ENCODE measurements at regions not wholly inside any gene's neighbourhood (a gene's known extent, or its start where the extent isn't known, plus 50 kb on each side); places are given as distances from the start of the nearest gene placed in this dataset.

DNA sequence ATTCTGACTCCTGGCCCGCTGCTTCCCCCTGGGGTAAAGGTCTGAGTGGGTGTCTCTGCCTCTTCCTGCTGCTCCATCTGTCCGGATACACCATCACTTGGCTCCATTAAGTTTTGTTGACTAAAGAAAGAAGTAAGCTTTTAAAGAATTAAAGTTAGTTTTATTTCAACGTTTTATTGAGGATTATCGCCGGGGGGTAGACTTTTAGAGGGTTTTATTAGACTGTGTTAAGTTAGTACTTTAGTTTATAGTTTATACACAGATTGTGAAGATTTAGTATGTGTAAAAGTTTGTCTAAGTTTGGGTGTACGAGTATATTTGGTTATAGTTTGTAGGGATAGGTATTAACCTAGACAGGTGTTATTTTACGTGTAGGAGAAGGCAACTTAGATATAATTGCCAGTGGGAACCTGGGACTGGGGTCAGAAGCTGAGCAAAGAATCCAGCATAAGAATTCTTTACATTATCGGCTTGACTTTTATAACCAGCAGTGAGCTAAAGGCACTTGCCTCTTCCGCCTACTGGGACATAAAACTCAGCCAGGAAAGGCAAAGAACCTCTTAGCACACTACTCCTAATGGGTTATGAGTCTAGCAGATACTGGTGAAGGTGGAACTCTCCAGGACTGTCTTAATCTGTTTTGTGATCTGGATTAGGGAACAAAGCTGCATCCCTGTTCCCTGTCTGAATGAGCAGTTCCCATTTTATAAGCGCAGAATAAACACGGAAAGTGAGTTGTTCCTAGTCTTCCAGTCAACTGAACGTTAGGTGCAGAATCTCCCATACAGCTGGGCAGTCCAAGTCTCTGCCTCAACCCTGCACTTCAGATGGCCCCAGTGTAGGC is 131.3 kb downstream of the FAM43A start:
- CTCF ChIA-PET = no interaction called here
- POLR2A ChIA-PET = no interaction called here
- DNase-seq (ENCODE audit: low read depth, low spot score) = no peak
- TF ChIP-seq, protein P1, sequence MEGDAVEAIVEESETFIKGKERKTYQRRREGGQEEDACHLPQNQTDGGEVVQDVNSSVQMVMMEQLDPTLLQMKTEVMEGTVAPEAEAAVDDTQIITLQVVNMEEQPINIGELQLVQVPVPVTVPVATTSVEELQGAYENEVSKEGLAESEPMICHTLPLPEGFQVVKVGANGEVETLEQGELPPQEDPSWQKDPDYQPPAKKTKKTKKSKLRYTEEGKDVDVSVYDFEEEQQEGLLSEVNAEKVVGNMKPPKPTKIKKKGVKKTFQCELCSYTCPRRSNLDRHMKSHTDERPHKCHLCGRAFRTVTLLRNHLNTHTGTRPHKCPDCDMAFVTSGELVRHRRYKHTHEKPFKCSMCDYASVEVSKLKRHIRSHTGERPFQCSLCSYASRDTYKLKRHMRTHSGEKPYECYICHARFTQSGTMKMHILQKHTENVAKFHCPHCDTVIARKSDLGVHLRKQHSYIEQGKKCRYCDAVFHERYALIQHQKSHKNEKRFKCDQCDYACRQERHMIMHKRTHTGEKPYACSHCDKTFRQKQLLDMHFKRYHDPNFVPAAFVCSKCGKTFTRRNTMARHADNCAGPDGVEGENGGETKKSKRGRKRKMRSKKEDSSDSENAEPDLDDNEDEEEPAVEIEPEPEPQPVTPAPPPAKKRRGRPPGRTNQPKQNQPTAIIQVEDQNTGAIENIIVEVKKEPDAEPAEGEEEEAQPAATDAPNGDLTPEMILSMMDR (IDR thresholded peaks at IDR 0.05; ENCODE audit: low read depth, low read length) = no peak
- Histone ChIP-seq H3K4me3 (ENCODE audit: low read depth, low read length) (no peak overlapping the region), H3K9me3 (ENCODE audit: control insufficient read depth, insufficient read depth, low read length) (no peaks in the 10 kb centered on the region), H3K27ac (ENCODE audit: low read depth, low read length) (no peak overlapping the region), H3K27me3 (ENCODE audit: control insufficient read depth, insufficient read depth, low read length) (peaks cover 33% of the 10 kb centered on the region)

DNA sequence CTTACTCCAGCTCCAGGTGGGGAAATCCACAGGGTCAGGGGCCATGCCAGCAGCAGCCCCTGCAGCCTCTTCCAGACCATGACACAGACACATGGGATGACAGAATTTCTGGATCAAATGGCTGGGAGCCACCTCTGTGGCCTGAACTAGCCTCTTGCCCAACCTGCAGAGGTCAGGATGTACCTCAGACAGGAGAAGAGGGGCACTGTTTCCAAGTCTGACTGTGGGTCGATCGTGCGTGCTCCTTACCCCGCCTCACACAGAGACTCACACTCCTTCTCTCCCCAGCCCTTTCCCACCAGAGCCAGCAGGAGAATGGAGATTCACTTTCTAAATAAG is 131.9 kb downstream of the FAM43A start:
- H3K9me3 ChIP-seq (ENCODE audit: control insufficient read depth, insufficient read depth, low read length) = no peaks in the 10 kb centered on the region
- ChIA-PET POLR2A (no interaction called here), CTCF (no interaction called here)
- H3K4me3 ChIP-seq (ENCODE audit: low read depth, low read length) = no peak overlapping the region
- peaks cover 31% of the 10 kb centered on the region for H3K27me3 ChIP-seq (ENCODE audit: control insufficient read depth, insufficient read depth, low read length)
- H3K27ac ChIP-seq (ENCODE audit: low read depth, low read length) = no peak overlapping the region
- TF ChIP-seq, protein P1 (IDR thresholded peaks at IDR 0.05; ENCODE audit: low read depth, low read length) = no peak
- DNase-seq (ENCODE audit: low read depth, low spot score) = no peak

DNA sequence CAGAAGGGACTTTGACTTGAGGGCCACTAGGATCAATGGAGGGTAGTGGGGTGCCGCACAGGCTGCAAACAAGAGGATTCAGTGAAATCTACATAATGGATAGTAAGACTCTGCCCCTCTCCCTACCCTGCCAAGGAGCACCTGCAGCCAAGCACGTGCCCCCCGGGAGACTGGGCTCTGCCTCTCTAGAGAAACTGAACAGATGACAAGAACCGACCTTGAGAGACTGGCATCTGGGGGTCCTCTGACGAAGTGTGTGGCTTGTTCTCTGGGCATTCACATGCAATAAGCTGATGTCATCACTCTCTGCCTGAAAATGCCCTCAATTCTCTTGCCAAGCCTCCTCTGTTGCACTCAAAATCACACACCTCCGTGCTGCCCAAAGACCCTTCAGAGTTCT is 132.3 kb downstream of the FAM43A start:
- TF ChIP-seq, protein P1 (IDR thresholded peaks at IDR 0.05; ENCODE audit: low read depth, low read length) = no peak
- Histone ChIP-seq H3K27ac (ENCODE audit: low read depth, low read length) (no peak overlapping the region), H3K9me3 (ENCODE audit: control insufficient read depth, insufficient read depth, low read length) (no peaks in the 10 kb centered on the region), H3K4me3 (ENCODE audit: low read depth, low read length) (no peak overlapping the region), H3K27me3 (ENCODE audit: control insufficient read depth, insufficient read depth, low read length) (peaks cover 28% of the 10 kb centered on the region)
- POLR2A ChIA-PET = no interaction called here
- no peak for DNase-seq (ENCODE audit: low read depth, low spot score)
- CTCF ChIA-PET = no interaction called here

DNA sequence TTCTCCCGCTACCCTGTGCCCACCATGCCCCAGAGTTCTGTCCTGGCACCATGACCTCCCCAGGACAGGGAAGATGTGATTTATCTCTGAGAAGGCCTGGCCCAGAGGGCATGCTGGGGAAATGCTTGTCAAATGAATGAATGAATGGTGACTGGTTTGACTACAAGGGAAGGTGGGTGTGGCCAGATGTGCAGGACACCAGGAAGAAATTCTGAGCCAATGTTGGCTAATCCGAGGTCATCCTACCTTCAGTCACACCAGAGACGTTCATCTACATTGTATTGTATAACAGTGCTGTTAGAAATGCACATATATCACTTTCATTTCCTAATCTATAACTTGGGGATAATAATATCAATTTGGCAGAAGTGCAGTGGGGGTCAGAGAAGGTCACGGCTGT is 138.4 kb downstream of the FAM43A start:
- CTCF ChIA-PET = no interaction called here
- H3K27me3 ChIP-seq (ENCODE audit: control insufficient read depth, insufficient read depth, low read length) = peaks cover 7% of the 10 kb centered on the region
- TF ChIP-seq, protein P1 (IDR thresholded peaks at IDR 0.05; ENCODE audit: low read depth, low read length) = no peak
- H3K27ac ChIP-seq (ENCODE audit: low read depth, low read length) = no peak overlapping the region
- H3K4me3 ChIP-seq (ENCODE audit: low read depth, low read length) = no peak overlapping the region
- no peaks in the 10 kb centered on the region for H3K9me3 ChIP-seq (ENCODE audit: control insufficient read depth, insufficient read depth, low read length)
- DNase-seq (ENCODE audit: low read depth, low spot score) = no peak
- POLR2A ChIA-PET = no interaction called here

GRCh38 chr3:194824701-194825111 is 139.0 kb downstream of the FAM43A start:
- no peak for DNase-seq (ENCODE audit: low read depth, low spot score)
- H3K27ac ChIP-seq (ENCODE audit: low read depth, low read length) = no peak overlapping the region

More at GRCh38 chr3:194824701-194825111, 139.0 kb downstream of the FAM43A start:
- TF ChIP-seq, protein P1 (IDR thresholded peaks at IDR 0.05; ENCODE audit: low read depth, low read length) = no peak
- Histone ChIP-seq H3K9me3 (ENCODE audit: control insufficient read depth, insufficient read depth, low read length) (no peaks in the 10 kb centered on the region), H3K27me3 (ENCODE audit: control insufficient read depth, insufficient read depth, low read length) (peaks cover 7% of the 10 kb centered on the region), H3K4me3 (ENCODE audit: low read depth, low read length) (no peak overlapping the region)
- CTCF ChIA-PET = no interaction called here
- POLR2A ChIA-PET = no interaction called here

Data from AG04450 (cell line).